ENCODE measurements at regions not wholly inside any gene's neighbourhood (a gene's known extent, or its start where the extent isn't known, plus 50 kb on each side); places are given as distances from the start of the nearest gene placed in this dataset.

DNA sequence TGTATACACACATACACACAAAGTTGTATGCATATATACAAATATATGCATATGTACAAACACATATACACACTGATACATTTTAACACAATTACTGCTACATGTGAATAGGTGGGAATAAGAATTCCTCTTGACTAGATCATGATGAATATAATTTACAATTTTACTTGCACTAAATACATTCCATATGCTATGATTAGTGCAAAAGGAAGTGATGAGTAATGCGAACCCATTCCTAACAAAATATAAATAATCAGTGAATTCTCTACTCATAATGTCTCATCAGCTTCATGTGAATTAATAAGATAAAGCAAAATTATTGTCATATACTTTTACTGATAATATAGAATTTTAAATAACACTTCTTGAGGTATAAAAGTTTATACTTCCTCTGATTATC, 1077.3 kb upstream of the PCDH10 start:
- no peak for DNase-seq
- TF ChIP-seq, protein P1, sequence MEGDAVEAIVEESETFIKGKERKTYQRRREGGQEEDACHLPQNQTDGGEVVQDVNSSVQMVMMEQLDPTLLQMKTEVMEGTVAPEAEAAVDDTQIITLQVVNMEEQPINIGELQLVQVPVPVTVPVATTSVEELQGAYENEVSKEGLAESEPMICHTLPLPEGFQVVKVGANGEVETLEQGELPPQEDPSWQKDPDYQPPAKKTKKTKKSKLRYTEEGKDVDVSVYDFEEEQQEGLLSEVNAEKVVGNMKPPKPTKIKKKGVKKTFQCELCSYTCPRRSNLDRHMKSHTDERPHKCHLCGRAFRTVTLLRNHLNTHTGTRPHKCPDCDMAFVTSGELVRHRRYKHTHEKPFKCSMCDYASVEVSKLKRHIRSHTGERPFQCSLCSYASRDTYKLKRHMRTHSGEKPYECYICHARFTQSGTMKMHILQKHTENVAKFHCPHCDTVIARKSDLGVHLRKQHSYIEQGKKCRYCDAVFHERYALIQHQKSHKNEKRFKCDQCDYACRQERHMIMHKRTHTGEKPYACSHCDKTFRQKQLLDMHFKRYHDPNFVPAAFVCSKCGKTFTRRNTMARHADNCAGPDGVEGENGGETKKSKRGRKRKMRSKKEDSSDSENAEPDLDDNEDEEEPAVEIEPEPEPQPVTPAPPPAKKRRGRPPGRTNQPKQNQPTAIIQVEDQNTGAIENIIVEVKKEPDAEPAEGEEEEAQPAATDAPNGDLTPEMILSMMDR (IDR thresholded peaks at IDR 0.05) = no peak
- TF ChIP-seq POLR2A (IDR thresholded peaks at IDR 0.05) = no peak
- no peaks in the 10 kb centered on the region for H3K27me3 ChIP-seq
- H3K27ac ChIP-seq = no peak overlapping the region
- H3K4me1 ChIP-seq = no peaks in the 10 kb centered on the region
- H3K4me3 ChIP-seq = no peak overlapping the region
- H3K36me3 ChIP-seq = no peaks in the 10 kb centered on the region
- no peaks in the 10 kb centered on the region for H3K9me3 ChIP-seq

DNA sequence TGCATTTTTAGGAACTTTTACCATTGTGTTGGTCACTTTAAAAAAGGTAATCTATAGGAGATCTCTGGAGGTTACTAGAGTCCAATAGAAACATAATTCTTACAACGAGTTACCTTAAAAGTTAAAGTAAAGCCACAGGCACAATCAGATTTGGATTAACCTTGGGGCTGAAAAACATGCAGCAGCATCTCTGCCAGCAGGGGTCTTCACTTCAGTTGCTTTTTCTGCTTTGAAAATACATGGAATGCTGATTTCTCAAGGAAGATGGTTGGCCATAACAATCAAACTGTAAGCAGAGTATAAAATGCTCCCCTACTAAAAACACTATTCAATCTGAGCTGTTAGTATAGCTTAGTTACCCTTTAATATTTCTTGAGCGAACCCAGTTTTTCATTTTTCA, 1072.3 kb upstream of the PCDH10 start:
- no peak for DNase-seq
- Histone ChIP-seq H3K27ac (no peak overlapping the region), H3K9me3 (no peaks in the 10 kb centered on the region), H3K36me3 (no peaks in the 10 kb centered on the region), H3K27me3 (no peaks in the 10 kb centered on the region), H3K4me1 (no peaks in the 10 kb centered on the region), H3K4me3 (no peak overlapping the region)
- TF ChIP-seq, protein P1 (IDR thresholded peaks at IDR 0.05) = no peak
- no peak for TF ChIP-seq POLR2A (IDR thresholded peaks at IDR 0.05)

DNA sequence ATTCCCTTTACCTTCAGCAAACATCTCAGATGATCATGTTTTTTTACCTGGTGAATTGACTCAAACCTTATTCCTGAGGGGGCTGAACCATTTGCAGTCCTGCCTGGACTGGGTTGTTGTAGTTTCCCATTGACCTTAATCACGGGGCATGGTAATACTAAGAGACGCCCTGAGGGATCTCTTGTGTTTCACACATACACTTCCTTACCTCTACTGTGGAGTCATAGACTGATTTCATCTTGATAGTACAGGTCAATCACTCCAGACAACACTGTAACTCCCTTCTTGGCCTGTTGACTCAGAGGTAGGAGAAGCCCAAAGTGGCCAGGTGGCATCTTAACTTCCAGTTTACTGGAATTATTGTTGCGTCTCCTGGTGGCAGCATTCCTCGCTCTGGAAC, 1064.0 kb upstream of the PCDH10 start:
- Histone ChIP-seq H3K9me3 (no peaks in the 10 kb centered on the region), H3K27me3 (no peaks in the 10 kb centered on the region), H3K4me3 (no peak overlapping the region), H3K36me3 (no peaks in the 10 kb centered on the region), H3K4me1 (no peaks in the 10 kb centered on the region), H3K27ac (no peak overlapping the region)
- no peak for DNase-seq
- TF ChIP-seq, protein P1 (IDR thresholded peaks at IDR 0.05) = no peak
- no peak for TF ChIP-seq POLR2A (IDR thresholded peaks at IDR 0.05)

DNA sequence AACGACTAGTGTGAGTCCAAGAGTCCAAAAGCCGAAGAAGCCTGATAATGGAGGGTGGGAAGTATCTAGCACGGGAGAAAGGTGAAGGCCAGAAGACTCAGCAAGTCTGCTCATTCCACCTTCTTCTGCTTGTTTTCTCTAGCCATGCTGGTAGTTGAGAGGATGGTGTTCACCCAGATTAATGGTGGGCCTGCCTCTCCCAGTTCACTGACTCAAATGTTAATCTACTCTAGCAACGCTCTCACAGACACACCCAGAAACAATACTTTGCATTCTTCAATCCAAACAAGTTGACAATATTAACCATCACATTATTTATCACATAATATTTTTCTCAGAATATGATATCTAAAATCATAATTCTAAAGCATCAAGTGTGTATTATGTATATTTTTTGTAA, 1055.1 kb upstream of the PCDH10 start:
- TF ChIP-seq, protein P1 (IDR thresholded peaks at IDR 0.05) = no peak
- Histone ChIP-seq H3K4me1 (no peaks in the 10 kb centered on the region), H3K36me3 (no peaks in the 10 kb centered on the region), H3K27ac (no peak overlapping the region), H3K9me3 (no peaks in the 10 kb centered on the region), H3K27me3 (no peaks in the 10 kb centered on the region), H3K4me3 (no peak overlapping the region)
- DNase-seq = no peak

DNA sequence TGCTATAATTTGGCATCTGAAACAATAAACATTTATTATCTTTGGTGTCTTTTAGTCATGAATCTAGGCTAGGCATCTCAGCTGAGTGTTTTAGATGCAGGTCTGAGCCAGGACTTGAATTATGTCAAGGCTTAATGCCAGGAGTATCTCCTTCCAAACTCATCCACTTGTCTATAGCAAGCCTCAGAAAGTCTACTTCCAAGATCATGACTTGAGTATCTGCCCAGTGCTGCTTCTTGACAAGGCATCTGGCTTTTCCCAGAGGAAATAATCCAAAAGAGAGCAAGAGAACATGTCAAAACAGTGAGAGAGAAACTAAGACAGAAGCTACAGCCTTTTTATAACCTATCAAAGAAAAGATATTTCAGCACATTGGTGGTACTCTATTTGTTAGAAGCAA, 1052.1 kb upstream of the PCDH10 start:
- Histone ChIP-seq H3K4me3 (no peak overlapping the region), H3K9me3 (no peaks in the 10 kb centered on the region), H3K27ac (no peak overlapping the region), H3K27me3 (no peaks in the 10 kb centered on the region), H3K36me3 (no peaks in the 10 kb centered on the region), H3K4me1 (no peaks in the 10 kb centered on the region)
- no peak for TF ChIP-seq POLR2A (IDR thresholded peaks at IDR 0.05)
- TF ChIP-seq, protein P1 (IDR thresholded peaks at IDR 0.05) = no peak
- no peak for DNase-seq

DNA sequence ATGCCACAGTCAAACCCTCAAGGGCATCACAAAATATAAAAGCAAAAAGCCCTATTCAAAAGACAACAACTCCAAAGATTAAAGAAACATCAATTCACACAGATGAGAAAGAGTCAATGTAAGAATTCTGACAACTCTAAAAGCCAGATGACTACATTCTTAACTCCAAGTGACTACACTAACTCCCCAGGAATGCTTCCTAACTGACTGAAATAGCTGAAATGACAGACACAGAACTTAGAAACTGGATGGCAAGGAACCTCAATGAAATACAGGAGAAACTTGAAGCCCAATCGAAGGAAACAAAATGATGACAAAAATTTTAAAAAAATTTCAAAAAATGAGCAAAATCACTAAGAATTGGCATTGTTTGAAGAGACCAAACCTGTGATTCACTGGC, 1047.6 kb upstream of the PCDH10 start:
- H3K27ac ChIP-seq = no peak overlapping the region
- no peaks in the 10 kb centered on the region for H3K27me3 ChIP-seq
- TF ChIP-seq POLR2A (IDR thresholded peaks at IDR 0.05) = no peak
- TF ChIP-seq, protein P1 (IDR thresholded peaks at IDR 0.05) = no peak
- no peak for DNase-seq
- H3K4me1 ChIP-seq = no peaks in the 10 kb centered on the region
- H3K36me3 ChIP-seq = no peaks in the 10 kb centered on the region
- no peak overlapping the region for H3K4me3 ChIP-seq
- no peaks in the 10 kb centered on the region for H3K9me3 ChIP-seq

Measured in Peyer's patch (tissue), 4 donors.